Panc1 (cell line): ENCODE measurements at regions not wholly inside any gene's neighbourhood (a gene's known extent, or its start where the extent isn't known, plus 50 kb on each side); places are given as distances from the start of the nearest gene placed in this dataset.

Experiments
- ATAC-seq: fragments of 200-7000 bp; cut with Tn5 transposase; 2 replicates; pipeline ENCODE4 v1.9.1; 2020; ENCODE audit warnings: mild to moderate bottlenecking, moderate library complexity
- BruUV-seq: library from RNA; stranded (reverse); fragments of 400-500 nt; replicated peaks from 2 replicates; lab custom pipeline; 2021; lab: Mats Ljungman, UMichigan
- CTCF ChIA-PET: fragments of 300-600 bp; sonication (Branson Sonifier 250); formaldehyde crosslinking; loops from one replicate; lab custom pipeline; 2022; ENCODE audit warnings: antibody characterized with exemption; lab: Charles Lee
- POLR2A ChIA-PET: fragments of 300-600 bp; sonication (Branson Sonifier 250); formaldehyde crosslinking; loops from one replicate; lab custom pipeline; 2022; ENCODE audit warnings: antibody characterized with exemption; lab: Charles Lee
- DNase-seq: peaks from one replicate; pipeline ENCODE4 v3.0.0-alpha.2; 2010; ENCODE audit warnings: low read depth, low spot score
- H3K27ac ChIP-seq: 2 replicates; pipeline ENCODE4 v1.5.1; 2011; ENCODE audit warnings: mild to moderate bottlenecking, low read length, inconsistent platforms
- H3K27me3 ChIP-seq: fragments of 200-500 bp; sonication (Bioruptor generic); 2 replicates; pipeline ENCODE4 v1.6.0; 2014; ENCODE audit warnings: low read length, inconsistent platforms; ENCODE audit not compliant: control insufficient read depth, insufficient read depth
- H3K36me3 ChIP-seq: fragments of 200-500 bp; sonication (Bioruptor generic); 2 replicates; pipeline ENCODE4 v1.5.1; 2014; ENCODE audit warnings: inconsistent platforms, mild to moderate bottlenecking, low read length, moderate library complexity; ENCODE audit not compliant: control insufficient read depth, insufficient read depth
- H3K4me1 ChIP-seq: 2 replicates; pipeline ENCODE4 v1.5.1; 2011; ENCODE audit warnings: inconsistent platforms, mild to moderate bottlenecking, low read length, moderate library complexity; ENCODE audit not compliant: control insufficient read depth, insufficient read depth
- H3K4me3 ChIP-seq, 2 experiments: 2 replicates each; pipeline ENCODE4 v1.5.1; 2011 to 2012; ENCODE audit warnings: low read depth in 2 of 2, low read length in 2 of 2, mild to moderate bottlenecking in 2 of 2, inconsistent platforms in 1 of 2, moderate library complexity in 1 of 2
- H3K9me3 ChIP-seq: fragments of 200-500 bp; sonication (Bioruptor generic); 2 replicates; pipeline ENCODE4 v1.5.1; 2014; ENCODE audit warnings: low read depth, mild to moderate bottlenecking, inconsistent platforms, low read length, moderate library complexity; ENCODE audit not compliant: control insufficient read depth, insufficient read depth
- POLR2AphosphoS5 ChIP-seq: IDR thresholded peaks from 2 replicates; pipeline ENCODE4 v1.6.1; 2012; ENCODE audit warnings: mild to moderate bottlenecking, low read depth, low read length, moderate library complexity
- SIN3A ChIP-seq: IDR thresholded peaks from 2 replicates; pipeline ENCODE4 v1.6.1; 2012; ENCODE audit warnings: low read depth, mild to moderate bottlenecking, low read length, moderate library complexity, borderline replicate concordance; ENCODE audit not compliant: insufficient read depth
- TCF7L2 ChIP-seq: IDR thresholded peaks from 2 replicates; pipeline ENCODE4 v1.6.1; 2011; ENCODE audit warnings: mild to moderate bottlenecking, low read depth, low read length, inconsistent platforms
- in situ Hi-C: cut with HindIII; loops from 2 replicates; pipeline ENCODE4 v1.10.0; 2016; ENCODE audit warnings: low sequenced_read_pairs, low pct_unique_long_range_greater_than_20kb
- intact Hi-C: fragments of 100-400 bp; cut with micrococcal nuclease; formaldehyde crosslinking; loops from one replicate; pipeline ENCODE4 v1.10.0; 2022; ENCODE audit not compliant: unreplicated experiment
- TF ChIP-seq, protein P1 (sequence below): fragments of 450-650 bp; IDR thresholded peaks from 2 replicates; pipeline ENCODE4 v1.5.1; 2017; ENCODE audit warnings: mild to moderate bottlenecking
- TF ChIP-seq, protein P2 (sequence below), 2 experiments: IDR thresholded peaks; 2 replicates each; pipeline ENCODE4 v1.6.1; 2011 to 2012; ENCODE audit warnings: low read depth in 2 of 2, control low read depth in 1 of 2, low read length in 1 of 2, mild to moderate bottlenecking in 1 of 2, moderate library complexity in 1 of 2; ENCODE audit not compliant: insufficient read depth in 1 of 2

DNA sequence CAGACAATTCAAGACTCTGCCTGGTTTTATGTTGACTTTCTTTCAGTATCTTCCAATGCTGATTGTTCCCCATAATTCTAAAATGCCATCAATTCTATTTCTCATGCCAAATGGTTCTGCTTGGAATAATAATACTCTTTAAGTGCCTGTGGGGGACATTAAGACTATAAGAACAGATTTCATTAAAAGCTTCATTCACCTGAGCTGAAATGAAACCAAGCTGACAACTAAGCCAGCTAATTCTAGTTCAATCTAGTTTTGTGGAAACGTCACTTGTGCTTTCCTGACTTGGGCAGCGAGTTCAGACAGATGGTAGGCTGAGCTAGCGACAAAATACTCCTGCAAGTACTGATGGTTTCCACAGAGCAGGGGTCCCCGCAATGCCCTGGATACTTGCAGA, 491.1 kb upstream of the RAB6C start:
- Histone ChIP-seq H3K36me3 (no peaks in the 10 kb centered on the region), H3K9me3 (no peaks in the 10 kb centered on the region), H3K27ac (no peak overlapping the region), H3K27me3 (no peaks in the 10 kb centered on the region), H3K4me1 (no peaks in the 10 kb centered on the region), H3K4me3 (no peak overlapping the region)
- intact Hi-C loops (no loop called here), in situ Hi-C loops (no loop called here)
- DNase-seq (no peak), ATAC-seq (no peak)
- CTCF ChIA-PET, result no interaction called here
- no TSS peak for BruUV-seq
- POLR2A ChIA-PET, result no interaction called here
- TF ChIP-seq TCF7L2, result no peak

DNA sequence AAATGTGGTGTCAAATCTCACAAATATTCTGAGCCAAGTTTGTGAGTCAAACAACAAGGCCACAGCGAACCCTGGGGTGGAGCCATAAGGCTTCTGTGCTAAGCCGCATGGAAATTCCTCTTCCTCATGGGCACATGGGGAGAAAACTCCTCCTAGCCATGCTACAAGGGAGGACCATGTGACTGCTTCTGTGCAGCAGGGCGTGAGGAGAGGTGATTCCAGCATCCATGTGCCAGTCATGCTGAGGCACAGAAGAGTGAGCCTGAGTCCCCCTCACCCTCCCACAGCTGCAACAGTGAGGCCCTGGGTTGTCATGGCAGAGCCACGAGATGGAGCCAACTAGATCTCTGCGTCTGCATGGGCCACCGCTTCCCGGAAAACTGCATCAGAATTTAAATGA, 488.8 kb upstream of the RAB6C start:
- POLR2A ChIA-PET, result no interaction called here
- no peak for TF ChIP-seq TCF7L2
- TF ChIP-seq, protein P1, sequence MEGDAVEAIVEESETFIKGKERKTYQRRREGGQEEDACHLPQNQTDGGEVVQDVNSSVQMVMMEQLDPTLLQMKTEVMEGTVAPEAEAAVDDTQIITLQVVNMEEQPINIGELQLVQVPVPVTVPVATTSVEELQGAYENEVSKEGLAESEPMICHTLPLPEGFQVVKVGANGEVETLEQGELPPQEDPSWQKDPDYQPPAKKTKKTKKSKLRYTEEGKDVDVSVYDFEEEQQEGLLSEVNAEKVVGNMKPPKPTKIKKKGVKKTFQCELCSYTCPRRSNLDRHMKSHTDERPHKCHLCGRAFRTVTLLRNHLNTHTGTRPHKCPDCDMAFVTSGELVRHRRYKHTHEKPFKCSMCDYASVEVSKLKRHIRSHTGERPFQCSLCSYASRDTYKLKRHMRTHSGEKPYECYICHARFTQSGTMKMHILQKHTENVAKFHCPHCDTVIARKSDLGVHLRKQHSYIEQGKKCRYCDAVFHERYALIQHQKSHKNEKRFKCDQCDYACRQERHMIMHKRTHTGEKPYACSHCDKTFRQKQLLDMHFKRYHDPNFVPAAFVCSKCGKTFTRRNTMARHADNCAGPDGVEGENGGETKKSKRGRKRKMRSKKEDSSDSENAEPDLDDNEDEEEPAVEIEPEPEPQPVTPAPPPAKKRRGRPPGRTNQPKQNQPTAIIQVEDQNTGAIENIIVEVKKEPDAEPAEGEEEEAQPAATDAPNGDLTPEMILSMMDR, result no peak
- TF ChIP-seq SIN3A, result no peak
- no peak for TF ChIP-seq POLR2AphosphoS5
- TF ChIP-seq, protein P2, sequence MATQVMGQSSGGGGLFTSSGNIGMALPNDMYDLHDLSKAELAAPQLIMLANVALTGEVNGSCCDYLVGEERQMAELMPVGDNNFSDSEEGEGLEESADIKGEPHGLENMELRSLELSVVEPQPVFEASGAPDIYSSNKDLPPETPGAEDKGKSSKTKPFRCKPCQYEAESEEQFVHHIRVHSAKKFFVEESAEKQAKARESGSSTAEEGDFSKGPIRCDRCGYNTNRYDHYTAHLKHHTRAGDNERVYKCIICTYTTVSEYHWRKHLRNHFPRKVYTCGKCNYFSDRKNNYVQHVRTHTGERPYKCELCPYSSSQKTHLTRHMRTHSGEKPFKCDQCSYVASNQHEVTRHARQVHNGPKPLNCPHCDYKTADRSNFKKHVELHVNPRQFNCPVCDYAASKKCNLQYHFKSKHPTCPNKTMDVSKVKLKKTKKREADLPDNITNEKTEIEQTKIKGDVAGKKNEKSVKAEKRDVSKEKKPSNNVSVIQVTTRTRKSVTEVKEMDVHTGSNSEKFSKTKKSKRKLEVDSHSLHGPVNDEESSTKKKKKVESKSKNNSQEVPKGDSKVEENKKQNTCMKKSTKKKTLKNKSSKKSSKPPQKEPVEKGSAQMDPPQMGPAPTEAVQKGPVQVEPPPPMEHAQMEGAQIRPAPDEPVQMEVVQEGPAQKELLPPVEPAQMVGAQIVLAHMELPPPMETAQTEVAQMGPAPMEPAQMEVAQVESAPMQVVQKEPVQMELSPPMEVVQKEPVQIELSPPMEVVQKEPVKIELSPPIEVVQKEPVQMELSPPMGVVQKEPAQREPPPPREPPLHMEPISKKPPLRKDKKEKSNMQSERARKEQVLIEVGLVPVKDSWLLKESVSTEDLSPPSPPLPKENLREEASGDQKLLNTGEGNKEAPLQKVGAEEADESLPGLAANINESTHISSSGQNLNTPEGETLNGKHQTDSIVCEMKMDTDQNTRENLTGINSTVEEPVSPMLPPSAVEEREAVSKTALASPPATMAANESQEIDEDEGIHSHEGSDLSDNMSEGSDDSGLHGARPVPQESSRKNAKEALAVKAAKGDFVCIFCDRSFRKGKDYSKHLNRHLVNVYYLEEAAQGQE (IDR thresholded peaks at IDR 0.05; ENCODE audit: insufficient read depth in 1 of 2, low read depth in 2 of 2, low read length in 1 of 2), result no peak
- Histone ChIP-seq H3K4me1 (no peaks in the 10 kb centered on the region), H3K27ac (no peak overlapping the region), H3K4me3 (no peak overlapping the region), H3K27me3 (no peaks in the 10 kb centered on the region), H3K9me3 (no peaks in the 10 kb centered on the region), H3K36me3 (no peaks in the 10 kb centered on the region)
- BruUV-seq, result no TSS peak
- no peak for ATAC-seq
- DNase-seq, result no peak
- in situ Hi-C loops, result no loop called here
- intact Hi-C loops, result no loop called here
- CTCF ChIA-PET, result no interaction called here

DNA sequence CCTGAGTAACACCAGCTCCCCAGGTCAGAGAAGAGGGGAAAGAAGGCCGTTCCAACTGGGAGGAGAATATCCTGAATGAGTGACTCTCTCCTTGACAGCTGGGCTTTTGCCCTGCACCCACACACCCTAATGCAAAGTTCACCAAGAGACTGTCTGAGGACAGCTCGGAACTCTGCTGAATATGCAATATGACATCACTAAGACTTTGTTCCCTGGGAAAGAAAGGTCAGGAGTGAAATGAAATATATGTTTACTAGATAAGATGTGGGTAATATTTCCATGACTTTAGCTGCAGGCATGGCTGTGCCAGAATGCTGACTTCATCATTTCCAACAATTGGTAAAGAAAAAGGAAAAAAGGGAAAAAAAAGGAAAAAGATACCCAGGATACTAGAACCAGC, 488.2 kb upstream of the RAB6C start:
- CTCF ChIA-PET, result no interaction called here
- no peaks in the 10 kb centered on the region for H3K9me3 ChIP-seq
- in situ Hi-C loops (no loop called here), intact Hi-C loops (no loop called here)
- no TSS peak for BruUV-seq
- H3K27ac ChIP-seq, result no peak overlapping the region
- no peak overlapping the region for H3K4me3 ChIP-seq
- no peak for ATAC-seq
- H3K36me3 ChIP-seq, result no peaks in the 10 kb centered on the region
- POLR2A ChIA-PET, result no interaction called here
- H3K27me3 ChIP-seq, result no peaks in the 10 kb centered on the region
- no peak for TF ChIP-seq SIN3A
- no peak for TF ChIP-seq POLR2AphosphoS5
- no peak for TF ChIP-seq TCF7L2
- TF ChIP-seq, protein P2 (IDR thresholded peaks at IDR 0.05; ENCODE audit: insufficient read depth in 1 of 2, low read depth in 2 of 2, low read length in 1 of 2), result no peak
- TF ChIP-seq, protein P1, result no peak
- H3K4me1 ChIP-seq, result no peaks in the 10 kb centered on the region
- no peak for DNase-seq
